ENCODE measurements at regions not wholly inside any gene's neighbourhood (a gene's known extent, or its start where the extent isn't known, plus 50 kb on each side); places are given as distances from the start of the nearest gene placed in this dataset.

- TF ChIP-seq CTCF (optimal IDR thresholded peaks at IDR 0.05 in 1 of 3, IDR thresholded peaks at IDR 0.05 in 1 of 3, conservative IDR thresholded peaks at IDR 0.05 in 1 of 3; ENCODE audit: extremely low read depth in 1 of 3, insufficient read depth in 2 of 3, low read length in 3 of 3) (no peak), EZH2 (IDR thresholded peaks at IDR 0.05; ENCODE audit: low read length) (no peak)
These were observed 169.4 kb downstream of the WT1 start for GRCh38 chr11:32265911-32266310.
